H1 (cell line): ENCODE measurements at regions not wholly inside any gene's neighbourhood (a gene's known extent, or its start where the extent isn't known, plus 50 kb on each side); places are given as distances from the start of the nearest gene placed in this dataset.

Source experiments
- CTCF ChIA-PET: fragments of 300-600 bp; sonication (Branson Sonifier 250); formaldehyde crosslinking; loops from one replicate; lab custom pipeline; 2021; ENCODE audit not compliant: partially characterized antibody; lab: Charles Lee
- POLR2A ChIA-PET: fragments of 300-600 bp; sonication (Branson Sonifier 250); formaldehyde crosslinking; loops from one replicate; lab custom pipeline; 2021; ENCODE audit warnings: inconsistent platforms; ENCODE audit not compliant: partially characterized antibody; lab: Charles Lee
- DNase-seq, 2 experiments: peaks; one replicate each; pipeline versions ENCODE4 v3.0.0 to v3.0.0-alpha.2; 2010 to 2022; ENCODE audit warnings: low spot score in 2 of 2, low read depth in 1 of 2, mixed read lengths in 1 of 2
- FAIRE-seq: peaks from 2 replicates; lab custom pipeline; 2011; peaks lifted over from hg19 to GRCh38; lab: Jason Lieb, UNC
- H2AFZ ChIP-seq: 2 replicates; pipeline ENCODE4 v1.8.1; 2012; ENCODE audit warnings: low read length, inconsistent platforms
- H2AK5ac ChIP-seq: 2 replicates; pipeline ENCODE4 v1.6.1; 2013; ENCODE audit warnings: low read depth, low read length
- H2BK120ac ChIP-seq: replicated peaks from 2 replicates; pipeline ENCODE3; 2013; ENCODE audit warnings: low read depth, low read length, inconsistent platforms
- H2BK12ac ChIP-seq: 2 replicates; pipeline ENCODE4 v1.6.1; 2013; ENCODE audit warnings: low read depth, low read length
- H2BK15ac ChIP-seq: 2 replicates; pipeline ENCODE4 v1.6.1; 2013; ENCODE audit warnings: low read length
- H2BK20ac ChIP-seq: 2 replicates; pipeline ENCODE4 v1.6.1; 2013; ENCODE audit warnings: low read length
- H2BK5ac ChIP-seq: 2 replicates; pipeline ENCODE4 v1.6.1; 2013; ENCODE audit warnings: low read depth, low read length
- H3K14ac ChIP-seq: 2 replicates; pipeline ENCODE4 v1.6.1; 2013; ENCODE audit warnings: inconsistent platforms; ENCODE audit not compliant: insufficient read length
- H3K18ac ChIP-seq: 2 replicates; pipeline ENCODE4 v1.6.1; 2013; ENCODE audit warnings: low read length; ENCODE audit errors: extremely low read depth
- H3K23ac ChIP-seq: 2 replicates; pipeline ENCODE4 v1.6.1; 2013; ENCODE audit warnings: inconsistent platforms; ENCODE audit not compliant: insufficient read length
- H3K23me2 ChIP-seq: 2 replicates; pipeline ENCODE4 v1.6.1; 2013; ENCODE audit warnings: low read depth, low read length
- H3K27ac ChIP-seq: 2 replicates; pipeline ENCODE4 v1.6.1; 2011; ENCODE audit warnings: low read depth, low read length, inconsistent platforms
- H3K27me3 ChIP-seq, 4 experiments: replicated peaks in 1 of 4; 1 replicate in 1 of 4; 2 replicates in 3 of 4; pipeline versions ENCODE4 v1.6.1 to v1.8.1; 2011 to 2013; ENCODE audit warnings: low read length in 3 of 4, mild to moderate bottlenecking in 3 of 4, inconsistent platforms in 2 of 4, mixed read lengths in 2 of 4, moderate library complexity in 1 of 4; ENCODE audit not compliant: control insufficient read depth in 3 of 4, insufficient read depth in 3 of 4; ENCODE audit errors: extremely low read depth in 1 of 4
- H3K36me3 ChIP-seq, 4 experiments: 2 replicates each; pipeline versions ENCODE4 v1.6.1 to v1.8.1; 2011 to 2013; ENCODE audit warnings: mild to moderate bottlenecking in 4 of 4, low read length in 3 of 4, moderate library complexity in 2 of 4, control low read depth in 1 of 4, inconsistent platforms in 1 of 4; ENCODE audit not compliant: insufficient read depth in 4 of 4, control insufficient read depth in 2 of 4
- H3K4ac ChIP-seq: replicated peaks from 2 replicates; pipeline ENCODE3; 2013; ENCODE audit warnings: low read length, low read depth, mixed read lengths, inconsistent platforms; ENCODE audit not compliant: insufficient read length
- H3K4me1 ChIP-seq, 4 experiments: replicated peaks in 1 of 4; 1 replicate in 1 of 4; 2 replicates in 3 of 4; pipeline versions ENCODE4 v1.6.1 to v1.8.1; 2011 to 2013; ENCODE audit warnings: low read length in 3 of 4, inconsistent platforms in 2 of 4, mixed read lengths in 1 of 4; ENCODE audit not compliant: insufficient read depth in 4 of 4, control insufficient read depth in 3 of 4
- H3K4me2 ChIP-seq, 2 experiments: 2 replicates each; pipeline versions ENCODE4 v1.6.1 to v1.8.1; 2011 to 2013; ENCODE audit warnings: low read depth in 2 of 2, low read length in 2 of 2, control low read depth in 1 of 2, inconsistent platforms in 1 of 2, mild to moderate bottlenecking in 1 of 2; ENCODE audit not compliant: insufficient read depth in 1 of 2
- H3K4me3 ChIP-seq, 4 experiments: fragments of 200-600, 300-600 bp in 1 of 4; sonication (generic), shearing (Covaris generic), sonication (Bioruptor Twin) in 1 of 4; 2 replicates each; pipeline versions ENCODE4 v1.5.1 to v1.8.1; 2011 to 2016; ENCODE audit warnings: low read length in 4 of 4, low read depth in 3 of 4, control low read depth in 2 of 4, inconsistent platforms in 2 of 4, mild to moderate bottlenecking in 2 of 4, mixed read lengths in 1 of 4, moderate library complexity in 1 of 4; ENCODE audit not compliant: insufficient read depth in 2 of 4; ENCODE audit errors: extremely low read depth in 1 of 4
- H3K56ac ChIP-seq: replicated peaks from 2 replicates; pipeline ENCODE3; 2013; ENCODE audit warnings: low read depth, mild to moderate bottlenecking, mixed read lengths, low read length, inconsistent platforms; ENCODE audit not compliant: insufficient read length
- H3K79me1 ChIP-seq: 2 replicates; pipeline ENCODE4 v1.6.1; 2013; ENCODE audit warnings: low read depth, low read length, control low read depth
- H3K79me2 ChIP-seq, 2 experiments: 2 replicates each; pipeline versions ENCODE4 v1.6.1 to v1.8.1; 2012 to 2013; ENCODE audit warnings: low read length in 2 of 2, mild to moderate bottlenecking in 2 of 2, inconsistent platforms in 1 of 2; ENCODE audit not compliant: insufficient read depth in 2 of 2, control insufficient read depth in 1 of 2
- H3K9ac ChIP-seq, 4 experiments: replicated peaks in 1 of 4; 1 replicate in 1 of 4; 2 replicates in 3 of 4; pipeline versions ENCODE4 v1.6.1 to v1.8.1; 2011 to 2013; ENCODE audit warnings: low read depth in 3 of 4, low read length in 3 of 4, control low read depth in 2 of 4, mild to moderate bottlenecking in 2 of 4, moderate library complexity in 2 of 4, inconsistent platforms in 1 of 4; ENCODE audit errors: extremely low read depth in 1 of 4
- H3K9me3 ChIP-seq, 2 experiments: 2 replicates each; pipeline versions ENCODE4 v1.6.1 to v1.8.1; 2012 to 2013; ENCODE audit warnings: mild to moderate bottlenecking in 2 of 2, moderate library complexity in 2 of 2, control low read depth in 1 of 2, inconsistent platforms in 1 of 2, low read depth in 1 of 2, low read length in 1 of 2, mixed read lengths in 1 of 2; ENCODE audit not compliant: insufficient read depth in 2 of 2
- H4K20me1 ChIP-seq, 2 experiments: replicated peaks in 1 of 2; 2 replicates each; pipeline versions ENCODE3 to v1.8.1; 2011 to 2013; ENCODE audit warnings: inconsistent platforms in 2 of 2, low read length in 2 of 2, mild to moderate bottlenecking in 1 of 2; ENCODE audit not compliant: insufficient read depth in 2 of 2, control insufficient read depth in 1 of 2
- H4K5ac ChIP-seq: 2 replicates; pipeline ENCODE4 v1.6.1; 2013; ENCODE audit warnings: low read length, low read depth, mixed read lengths, inconsistent platforms; ENCODE audit not compliant: insufficient read length
- H4K8ac ChIP-seq: 2 replicates; pipeline ENCODE4 v1.8.0; 2013; ENCODE audit warnings: mild to moderate bottlenecking, moderate library complexity, low read length, inconsistent platforms; ENCODE audit not compliant: insufficient read depth; ENCODE audit errors: extremely low read depth
- H4K91ac ChIP-seq: replicated peaks from 2 replicates; pipeline ENCODE3; 2013; ENCODE audit warnings: low read length, mixed read lengths, inconsistent platforms; ENCODE audit not compliant: insufficient read length
- CEBPB ChIP-seq: IDR thresholded peaks from 2 replicates; pipeline ENCODE4 v1.6.1; 2012; ENCODE audit warnings: low read depth, low read length
- CHD1 ChIP-seq: IDR thresholded peaks from 2 replicates; pipeline ENCODE4 v1.6.1; 2012; ENCODE audit warnings: low read depth, low read length, improper control_type of control experiment
- GTF2F1 ChIP-seq: IDR thresholded peaks from 2 replicates; pipeline ENCODE4 v1.6.1; 2012; ENCODE audit warnings: low read depth, low read length, improper control_type of control experiment, borderline replicate concordance
- NANOG ChIP-seq: IDR thresholded peaks from 2 replicates; pipeline ENCODE4 v1.6.1; 2011; ENCODE audit warnings: low read length, low read depth, mild to moderate bottlenecking, inconsistent platforms; ENCODE audit not compliant: insufficient read depth, poor library complexity, severe bottlenecking
- RNF2 ChIP-seq: fragments of 200-900, 300-1000 bp; sonication (generic); IDR thresholded peaks from 2 replicates; pipeline ENCODE4 v1.7.1; 2016; ENCODE audit warnings: borderline replicate concordance, low read depth, mild to moderate bottlenecking, antibody characterized with exemption, low read length; ENCODE audit not compliant: poor library complexity, severe bottlenecking; ENCODE audit errors: missing control alignments
- SIX5 ChIP-seq: IDR thresholded peaks from 2 replicates; pipeline ENCODE4 v1.6.1; 2011; ENCODE audit warnings: mild to moderate bottlenecking, low read depth, low read length
- SP2 ChIP-seq: IDR thresholded peaks from 2 replicates; pipeline ENCODE4 v1.6.1; 2012; ENCODE audit warnings: mild to moderate bottlenecking, low read length, inconsistent platforms
- SP4 ChIP-seq: IDR thresholded peaks from 2 replicates; pipeline ENCODE4 v1.6.1; 2012; ENCODE audit warnings: low read length, inconsistent platforms
- SUZ12 ChIP-seq: fragments of 200-600 bp; sonication (generic); IDR thresholded peaks from 2 replicates; pipeline ENCODE4 v1.6.1; 2012; ENCODE audit warnings: mild to moderate bottlenecking, inconsistent platforms, low read length, moderate library complexity, mixed read lengths
- TCF12 ChIP-seq: IDR thresholded peaks from 2 replicates; pipeline ENCODE4 v1.6.1; 2011; ENCODE audit warnings: low read depth, mild to moderate bottlenecking, low read length
- ZNF274 ChIP-seq: IDR thresholded peaks from 2 replicates; pipeline ENCODE4 v1.7.0; 2012; ENCODE audit warnings: low read length, borderline replicate concordance; ENCODE audit errors: extremely low read depth
- WGBS, 2 experiments: shearing (Covaris generic) in 1 of 2; methylation state at CpG; one replicate each; pipeline versions ENCODE4 v1.1.6 to v1.1.7; 2013 to 2015; ENCODE audit warnings: low lambda C conversion rate in 2 of 2, mixed read lengths in 2 of 2, inconsistent platforms in 1 of 2, low coverage in 1 of 2, missing lambda C conversion rate in 1 of 2; ENCODE audit not compliant: insufficient replicate concordance in 2 of 2, insufficient coverage in 1 of 2, insufficient read length in 1 of 2; ENCODE audit errors: extremely low coverage in 1 of 2, missing lambda C conversion rate in 1 of 2; 5-methylcytosine and 5-hydroxymethylcytosine counted together

GRCh38 chr10:60488111-60488669 lies 98.5 kb upstream of the ANK3 start:
- Histone ChIP-seq H3K9me3 (no peaks in the 10 kb centered on the region), H3K4me1 (no peaks in the 10 kb centered on the region), H2BK15ac (no peak overlapping the region), H3K56ac (no peak overlapping the region), H3K4ac (no peak overlapping the region), H3K14ac (no peak overlapping the region), H4K5ac (no peak overlapping the region), H4K8ac (no peak overlapping the region), H3K4me3 (no peak overlapping the region), H2BK20ac (no peak overlapping the region), H3K9ac (no peak overlapping the region), H3K23ac (no peak overlapping the region), H2AFZ (no peak overlapping the region), H2AK5ac (no peak overlapping the region), H3K27ac (no peak overlapping the region), H2BK120ac (no peak overlapping the region), H3K36me3 (no peaks in the 10 kb centered on the region), H2BK12ac (no peak overlapping the region), H3K23me2 (no peaks in the 10 kb centered on the region), H4K20me1 (no peaks in the 10 kb centered on the region), H4K91ac (no peak overlapping the region), H3K4me2 (no peak overlapping the region), H3K27me3 (no peaks in the 10 kb centered on the region), H2BK5ac (no peak overlapping the region), H3K18ac (no peak overlapping the region), H3K79me1 (no peaks in the 10 kb centered on the region), H3K79me2 (no peaks in the 10 kb centered on the region)
- ChIA-PET CTCF (no interaction called here), POLR2A (no interaction called here)
- WGBS, 2 experiments, result 75% methylated on average over 1 of the region's 1 CpG; no CpG with 5 or more reads in 1 of the 2 experiments
- FAIRE-seq, result no peak
- no peak for DNase-seq
- TF ChIP-seq CHD1 (no peak), ZNF274 (no peak), SIX5 (no peak), RNF2 (no peak), CEBPB (no peak), TCF12 (no peak), SP2 (no peak), GTF2F1 (no peak), SUZ12 (no peak), NANOG (no peak), SP4 (no peak)
